Epidermal melanocyte (primary cell): ENCODE measurements at regions not wholly inside any gene's neighbourhood (a gene's known extent, or its start where the extent isn't known, plus 50 kb on each side); places are given as distances from the start of the nearest gene placed in this dataset.
"Not testable (repeated sequence)": the region's sequence is repeated elsewhere in the genome, so short reads cannot be mapped to it uniquely, and the experiment has no call there.

Source experiments
- DNase-seq: peaks from one replicate; pipeline ENCODE4 v3.0.0; 2011; ENCODE audit warnings: low spot score; ENCODE audit not compliant: insufficient read length

DNA sequence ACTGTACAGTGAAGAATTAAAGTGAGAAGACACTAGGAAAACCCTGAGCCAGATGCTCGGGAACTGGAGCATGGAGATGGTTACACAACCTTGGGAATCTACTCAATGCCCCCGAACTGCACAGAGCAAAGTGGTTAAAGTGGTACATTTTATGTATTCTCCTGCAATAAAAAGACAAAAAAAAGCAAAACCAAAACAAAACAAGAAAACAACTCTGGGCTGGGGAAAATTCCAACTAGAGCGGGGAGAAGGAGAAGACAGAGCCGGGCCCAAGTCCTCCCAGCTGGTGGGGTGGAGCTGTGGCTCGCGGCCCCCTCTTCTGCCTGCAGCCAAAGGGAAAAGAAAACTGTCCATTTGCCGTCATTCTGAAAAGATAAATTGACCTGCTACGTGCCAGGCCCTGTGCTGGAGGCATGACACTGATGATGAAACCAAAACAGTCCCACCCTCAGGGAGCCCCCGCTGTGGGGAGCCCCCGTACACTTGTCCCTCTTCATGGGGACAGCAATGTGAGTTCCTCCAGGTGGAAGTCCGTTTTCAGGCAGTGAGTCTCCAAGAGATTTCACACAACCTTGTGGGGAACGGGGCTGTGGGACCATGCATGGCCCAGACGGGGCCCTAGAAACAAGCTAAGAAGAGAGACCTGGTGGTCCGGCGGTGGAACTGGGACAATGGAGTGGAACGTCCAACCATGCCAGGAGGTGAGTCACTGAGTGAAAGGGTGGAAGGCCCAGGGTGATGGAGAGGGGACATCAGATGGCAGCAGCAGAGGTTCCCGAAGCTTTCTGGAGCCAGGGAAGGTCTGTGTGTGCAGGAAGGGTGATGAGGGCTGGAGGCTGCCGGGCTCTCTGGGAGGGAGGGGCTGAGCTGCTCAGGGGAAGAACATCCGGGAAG, 114.8 kb upstream of the COL5A1 start:
- no peak for DNase-seq

DNA sequence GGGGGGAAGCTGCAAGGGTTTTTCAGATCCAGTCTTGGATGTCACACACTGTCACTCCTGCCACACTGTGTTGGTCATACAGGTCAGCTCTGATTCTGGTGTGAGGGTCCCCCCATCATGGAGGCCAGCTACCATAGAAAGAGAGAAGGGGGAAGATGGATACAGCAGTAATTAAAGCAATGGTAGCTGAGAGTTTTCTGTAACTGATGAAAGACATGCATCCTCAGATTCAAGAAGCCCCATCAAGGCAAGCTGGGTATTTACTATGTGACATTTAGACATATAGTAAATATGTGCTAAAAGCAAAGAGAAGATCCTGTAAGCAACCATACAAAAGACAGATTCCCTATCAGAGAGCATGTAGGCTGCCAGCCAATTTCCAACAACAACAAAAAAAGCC, 110.9 kb upstream of the COL5A1 start:
- no peak for DNase-seq

GRCh38 chr9:134531220-134531970, 110.2 kb upstream of the COL5A1 start:
- no peak for DNase-seq

DNA sequence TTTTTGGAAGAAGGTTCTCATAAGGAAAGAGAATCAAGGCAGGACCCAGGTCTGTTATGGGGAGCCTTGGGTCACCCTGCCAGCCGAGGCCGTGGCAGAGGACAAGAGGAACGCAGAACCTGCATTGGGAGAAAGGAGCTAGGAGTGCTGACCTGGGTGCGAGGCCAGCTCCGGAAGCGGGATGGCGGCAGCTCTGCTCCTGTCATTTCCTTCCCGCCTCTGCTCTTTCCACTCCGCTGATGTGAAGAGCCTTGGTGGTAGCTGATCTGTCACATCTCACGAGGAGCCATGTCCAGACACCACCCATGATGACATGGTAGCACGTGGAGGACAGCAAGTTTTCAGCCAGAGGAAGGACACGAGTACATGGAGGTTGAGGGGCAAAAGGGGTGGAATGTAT, 109.5 kb upstream of the COL5A1 start:
- DNase-seq, result no peak

GRCh38 chr9:134532661-134533060, 108.9 kb upstream of the COL5A1 start:
- DNase-seq, result not testable (repeated sequence)

DNA sequence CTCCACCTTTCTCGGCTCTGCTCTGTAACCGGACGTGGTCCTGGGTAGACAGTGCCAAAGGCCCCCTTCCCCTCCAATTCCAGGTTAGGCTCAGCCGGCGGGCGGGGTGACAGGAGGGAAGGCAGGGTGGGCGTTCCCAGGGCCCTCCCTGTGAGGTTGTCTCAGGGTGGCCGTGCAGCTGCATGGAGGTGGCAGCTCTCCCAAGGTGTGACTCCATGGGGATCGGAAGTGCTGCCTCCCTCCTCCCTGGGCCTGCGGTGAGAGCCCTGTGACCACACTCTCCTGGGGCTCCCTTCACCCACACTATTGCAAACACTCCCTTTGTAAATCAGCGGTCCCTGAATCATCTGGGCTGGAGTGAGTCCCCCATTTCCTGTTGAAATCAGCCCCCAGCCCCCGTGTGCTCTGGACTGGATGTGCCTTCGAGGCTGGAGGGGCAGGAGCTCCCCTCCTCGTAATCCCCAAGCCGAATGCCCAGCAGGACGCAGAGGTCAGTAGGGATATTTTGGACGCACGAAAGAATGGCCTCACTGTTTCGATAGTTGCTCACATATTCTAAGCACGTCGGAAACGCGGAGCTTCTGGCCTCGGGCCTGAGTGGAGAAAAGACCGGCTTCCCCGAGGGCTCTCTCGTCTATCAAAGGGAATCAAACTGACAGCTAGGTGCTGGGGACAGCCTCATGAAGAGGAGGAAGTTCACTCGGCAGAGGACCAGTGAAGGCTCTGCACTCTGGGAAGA, 107.6 kb upstream of the COL5A1 start:
- no peak for DNase-seq

- DNase-seq, result no peak
Observed at GRCh38 chr9:134534661-134535080, 106.9 kb upstream of the COL5A1 start.

- DNase-seq, result no peak
Observed at GRCh38 chr9:134535171-134535570, 106.4 kb upstream of the COL5A1 start.

GRCh38 chr9:134536101-134536900, 105.3 kb upstream of the COL5A1 start:
- no peak for DNase-seq

- no peak for DNase-seq
Observed at GRCh38 chr9:134536931-134537330, 104.7 kb upstream of the COL5A1 start.

DNA sequence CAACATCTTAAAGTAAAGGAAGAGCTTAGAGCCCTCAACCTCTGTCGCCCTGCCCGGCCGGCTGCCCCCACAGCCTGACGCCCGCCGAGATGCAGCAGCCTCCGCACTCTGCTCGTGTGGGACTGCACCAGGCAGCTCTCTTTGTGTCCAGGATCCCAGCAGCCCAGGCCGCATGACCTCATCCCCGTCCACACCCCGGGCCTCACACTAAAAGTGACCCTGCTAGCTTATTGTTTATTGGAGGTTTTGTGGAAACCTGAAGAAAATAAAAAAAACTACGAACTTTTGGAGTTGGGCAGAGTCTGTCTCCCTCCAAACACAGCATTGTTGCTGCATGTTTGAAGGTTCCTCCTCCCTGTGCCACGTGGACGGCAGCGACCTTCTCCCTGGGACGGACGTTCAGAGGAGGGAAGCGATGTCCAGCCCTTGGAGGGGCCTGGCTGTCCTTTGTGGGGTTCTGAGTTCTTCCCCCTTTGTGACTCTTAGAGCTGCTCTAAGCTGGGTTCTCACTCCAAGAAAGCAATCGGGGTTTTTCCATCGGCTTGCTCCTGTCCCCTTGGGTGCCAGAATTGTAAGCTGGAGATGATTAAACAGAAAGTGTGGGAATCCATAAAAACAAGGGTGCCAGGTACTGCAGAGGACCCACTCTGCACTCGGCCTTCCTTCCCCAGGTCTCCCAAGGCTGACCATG, 103.5 kb upstream of the COL5A1 start:
- no peak for DNase-seq

GRCh38 chr9:134538856-134539566, 102.6 kb upstream of the COL5A1 start:
- no peak for DNase-seq

- DNase-seq, result no peak
Observed at GRCh38 chr9:134539586-134540194, 101.9 kb upstream of the COL5A1 start.

DNA sequence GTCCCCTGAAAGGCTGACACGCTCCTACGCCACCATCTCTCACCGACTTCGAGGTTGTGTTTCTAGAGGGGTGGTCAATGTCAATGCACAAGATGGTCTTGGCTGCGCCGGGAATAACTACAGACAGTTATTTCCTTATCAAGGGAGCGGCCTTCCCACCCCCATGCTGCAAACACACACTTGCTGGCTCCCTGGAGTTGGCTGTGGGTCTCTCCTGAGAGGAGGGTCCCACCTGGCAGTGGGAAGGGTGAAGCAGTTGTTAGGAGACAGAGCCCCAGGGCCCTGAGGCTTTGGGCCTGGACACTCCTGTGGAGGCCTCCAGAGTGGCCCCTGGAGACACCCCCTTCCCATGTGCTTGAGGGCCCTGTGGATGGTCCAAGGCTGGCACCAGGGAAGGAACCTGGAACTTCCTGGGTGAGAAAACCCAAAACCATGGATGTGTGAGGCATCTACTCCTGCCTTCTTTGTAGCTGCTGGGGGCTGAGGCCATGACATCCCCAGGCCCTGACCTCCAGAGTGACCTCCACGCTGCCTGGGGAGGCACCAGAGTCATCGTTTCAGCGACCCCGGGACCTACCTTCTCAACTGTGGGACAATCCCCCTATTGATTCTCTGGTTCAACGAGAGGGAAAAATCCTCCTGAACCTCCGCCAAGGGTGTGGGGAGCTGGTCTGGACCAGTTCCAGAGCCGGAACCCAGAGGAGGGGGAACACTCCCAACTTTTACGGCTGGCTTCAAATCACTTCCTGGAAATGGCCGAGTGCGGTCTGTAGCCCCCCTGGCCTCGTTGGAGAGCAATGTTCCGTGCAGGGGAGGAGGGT, 101.1 kb upstream of the COL5A1 start:
- DNase-seq, result no peak

DNA sequence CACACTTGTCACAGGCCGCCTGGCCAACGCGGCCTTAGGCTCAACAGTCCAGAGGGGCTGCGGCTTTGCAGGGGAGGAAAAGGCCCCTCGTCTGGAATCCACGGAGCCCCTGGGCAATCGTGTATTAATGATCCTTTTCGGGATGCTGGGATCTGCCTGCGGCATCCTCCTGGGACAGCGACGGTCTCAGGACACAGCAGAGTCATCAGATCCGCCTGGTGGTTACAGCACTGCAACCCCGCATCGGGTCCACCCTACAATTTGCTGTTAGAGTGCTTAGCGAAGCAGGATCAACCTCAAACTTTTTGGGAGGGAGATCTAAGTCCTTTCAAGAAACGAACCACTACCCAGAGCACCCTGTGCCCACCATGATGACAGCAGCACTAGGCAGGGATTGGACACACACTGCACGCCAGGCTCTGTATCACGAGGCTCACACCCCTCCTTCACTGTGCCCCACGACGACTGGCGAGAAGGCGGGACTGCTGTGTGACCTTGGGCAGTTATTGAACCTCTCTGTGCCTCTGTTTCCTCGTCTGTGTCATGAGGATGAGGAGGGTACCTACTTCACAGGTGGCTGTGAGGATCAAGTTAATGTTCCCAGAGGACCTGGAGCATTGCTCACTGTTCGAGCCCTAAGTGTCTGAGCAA, 100.4 kb upstream of the COL5A1 start:
- no peak for DNase-seq

DNA sequence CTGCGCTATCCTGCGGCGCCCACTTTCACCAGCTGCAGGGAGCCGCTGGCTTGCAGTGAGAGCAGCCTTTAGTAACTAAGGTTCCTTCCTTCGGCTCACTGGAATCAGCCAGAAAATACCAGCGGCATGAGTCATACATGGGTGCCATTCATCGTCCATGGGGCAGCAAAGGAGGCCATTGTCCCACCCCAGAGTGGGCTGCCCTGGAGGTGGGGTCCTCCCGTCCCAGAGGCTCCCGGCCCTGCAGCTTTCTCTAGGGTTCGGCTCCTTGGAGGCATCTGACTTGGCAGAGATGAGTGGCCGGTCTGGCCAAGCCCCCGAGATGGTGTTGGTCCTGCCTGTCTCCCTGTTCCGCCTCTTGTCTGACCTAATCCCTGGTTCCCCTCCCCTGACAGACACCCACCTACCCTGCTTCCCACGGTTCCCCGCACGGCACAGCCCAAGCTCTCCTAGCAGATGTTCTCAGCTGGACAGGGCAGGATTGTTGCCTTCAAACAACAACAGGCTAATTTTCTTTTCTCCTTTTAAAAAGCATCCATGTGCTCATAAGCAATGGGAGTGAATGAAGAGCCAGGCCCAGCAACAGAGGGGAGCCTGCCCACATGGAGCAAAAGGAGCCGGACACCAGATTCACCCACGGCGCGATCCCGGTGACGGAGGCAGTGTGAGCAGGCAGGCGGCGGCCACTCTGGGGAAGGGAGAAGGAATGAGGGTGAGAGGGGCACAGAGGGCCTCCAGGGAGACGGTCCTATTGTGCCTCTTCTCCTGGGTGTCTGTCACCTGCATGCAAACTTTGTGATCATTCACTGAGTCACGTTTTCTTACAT, 97.0 kb upstream of the COL5A1 start:
- no peak for DNase-seq

DNA sequence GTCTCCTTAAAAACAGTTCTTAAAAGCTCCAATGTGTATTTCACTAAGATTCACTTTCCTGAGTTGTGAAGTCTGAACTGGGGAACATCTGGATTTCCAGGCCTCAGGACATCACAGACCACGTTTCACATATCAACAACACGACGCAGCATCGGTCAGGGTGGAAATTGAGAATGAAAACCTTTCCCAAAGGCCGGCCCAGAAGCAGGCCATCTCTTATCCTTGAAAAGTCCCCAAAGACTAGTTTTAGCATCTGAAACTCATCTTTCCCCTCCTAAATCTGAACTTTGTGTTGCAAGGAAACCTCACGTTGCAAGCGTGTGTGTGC, 96.4 kb upstream of the COL5A1 start:
- DNase-seq, result no peak
